SU-DHL-6 (cell line): ENCODE measurements at regions not wholly inside any gene's neighbourhood (a gene's known extent, or its start where the extent isn't known, plus 50 kb on each side); places are given as distances from the start of the nearest gene placed in this dataset.

ENCODE experiments used
- H2AFZ ChIP-seq: fragments of 200-600 bp; sonication (generic); 2 replicates; pipeline ENCODE4 v1.6.1; 2014; ENCODE audit warnings: low read depth, mild to moderate bottlenecking, moderate library complexity, mixed read lengths, antibody characterized with exemption, low read length; ENCODE audit not compliant: severe bottlenecking
- H3F3A ChIP-seq: fragments of 200-600 bp; shearing (Covaris generic); 2 replicates; pipeline ENCODE4 v1.6.0; 2016; ENCODE audit warnings: antibody characterized with exemption, mild to moderate bottlenecking; ENCODE audit not compliant: insufficient read depth
- H3K27ac ChIP-seq: fragments of 200-600 bp; sonication (generic); 2 replicates; pipeline ENCODE4 v1.5.1; 2016; ENCODE audit warnings: low read depth, mild to moderate bottlenecking, low read length, moderate library complexity, mixed read lengths
- H3K27me3 ChIP-seq: fragments of 200-600 bp; sonication (generic), shearing (Covaris generic); 2 replicates; pipeline ENCODE4 v1.6.0; 2014; ENCODE audit warnings: mild to moderate bottlenecking, low read length
- H3K36me3 ChIP-seq: fragments of 200-600 bp; sonication (generic); 2 replicates; pipeline ENCODE4 v1.6.1; 2014; ENCODE audit warnings: mild to moderate bottlenecking, low read length, mixed read lengths
- H3K4me2 ChIP-seq: fragments of 300-600, 200-600 bp; shearing (Covaris generic), sonication (generic); 2 replicates; pipeline ENCODE4 v1.6.0; 2014; ENCODE audit warnings: low read length, low read depth, mild to moderate bottlenecking; ENCODE audit not compliant: poor library complexity, severe bottlenecking
- H3K4me3 ChIP-seq: fragments of 200-600 bp; sonication (generic); 2 replicates; pipeline ENCODE4 v1.5.1; 2014; ENCODE audit warnings: antibody characterized with exemption, low read length, mild to moderate bottlenecking, mixed read lengths; ENCODE audit not compliant: insufficient read depth, poor library complexity, severe bottlenecking
- H3K79me2 ChIP-seq: fragments of 200-600 bp; sonication (generic); 2 replicates; pipeline ENCODE4 v1.6.1; 2014; ENCODE audit warnings: mild to moderate bottlenecking, low read length, moderate library complexity; ENCODE audit not compliant: insufficient read depth
- H3K9ac ChIP-seq: fragments of 200-600 bp; sonication (generic); 2 replicates; pipeline ENCODE4 v1.7.0; 2014; ENCODE audit warnings: mild to moderate bottlenecking, low read length
- H3K9me2 ChIP-seq: fragments of 200-600 bp; sonication (generic); replicated peaks from 2 replicates; pipeline ENCODE4 v1.6.1; 2014; ENCODE audit warnings: low read length; ENCODE audit not compliant: insufficient read depth
- H3K9me3 ChIP-seq: fragments of 200-600 bp; sonication (generic); 2 replicates; pipeline ENCODE4 v1.6.1; 2014; ENCODE audit warnings: low read length, mixed read lengths; ENCODE audit not compliant: insufficient read depth
- H4K20me1 ChIP-seq: fragments of 200-600 bp; sonication (generic); 2 replicates; pipeline ENCODE4 v1.6.1; 2014; ENCODE audit warnings: low read depth, mild to moderate bottlenecking, antibody characterized with exemption, low read length, moderate library complexity, mixed read lengths
- CTCF ChIP-seq: fragments of 200-600 bp; sonication (generic); IDR thresholded peaks from one replicate; pipeline ENCODE4 v1.5.1; 2017; ENCODE audit warnings: antibody characterized with exemption, mild to moderate bottlenecking, low read length, moderate library complexity; ENCODE audit not compliant: insufficient read depth, poor library complexity, severe bottlenecking
- EZH2phosphoT487 ChIP-seq: fragments of 200-600 bp; sonication (generic), shearing (Covaris generic); conservative IDR thresholded peaks from 2 replicates; pipeline ENCODE4 v1.6.1; 2018; ENCODE audit warnings: mild to moderate bottlenecking, antibody characterized with exemption, low read length, moderate library complexity, mixed read lengths

- Histone ChIP-seq H3K27ac (no peak overlapping the region), H3K4me3 (no peak overlapping the region), H3K36me3 (no peaks in the 10 kb centered on the region), H3F3A (no peaks in the 10 kb centered on the region), H3K27me3 (no peaks in the 10 kb centered on the region), H3K9me3 (no peaks in the 10 kb centered on the region), H3K4me2 (no peak overlapping the region), H3K79me2 (no peaks in the 10 kb centered on the region), H2AFZ (no peak overlapping the region), H3K9ac (no peak overlapping the region), H4K20me1 (no peaks in the 10 kb centered on the region), H3K9me2 (no peaks in the 10 kb centered on the region)
- TF ChIP-seq EZH2phosphoT487: no peak
- no peak for TF ChIP-seq CTCF
These were observed 347.1 kb downstream of the FBXW7 start for GRCh38 chr4:152188801-152189200.

- Histone ChIP-seq H3K36me3 (no peaks in the 10 kb centered on the region), H3K27me3 (no peaks in the 10 kb centered on the region), H3K4me2 (no peak overlapping the region), H3F3A (no peaks in the 10 kb centered on the region), H3K9ac (no peak overlapping the region), H3K9me3 (no peaks in the 10 kb centered on the region), H4K20me1 (no peaks in the 10 kb centered on the region), H3K4me3 (no peak overlapping the region), H3K9me2 (no peaks in the 10 kb centered on the region), H3K27ac (no peak overlapping the region), H2AFZ (no peak overlapping the region), H3K79me2 (no peaks in the 10 kb centered on the region)
- TF ChIP-seq CTCF (no peak), EZH2phosphoT487 (no peak)
These were observed 348.2 kb downstream of the FBXW7 start for GRCh38 chr4:152187693-152188092.

GRCh38 chr4:152185786-152186550 lies 349.9 kb downstream of the FBXW7 start:
- no peak for TF ChIP-seq EZH2phosphoT487
- TF ChIP-seq CTCF: no peak
- H3K79me2 ChIP-seq: no peaks in the 10 kb centered on the region
- H4K20me1 ChIP-seq: no peaks in the 10 kb centered on the region
- H3K4me3 ChIP-seq: no peak overlapping the region
- no peaks in the 10 kb centered on the region for H3F3A ChIP-seq
- H3K9me3 ChIP-seq: no peaks in the 10 kb centered on the region
- no peak overlapping the region for H3K27ac ChIP-seq
- H3K36me3 ChIP-seq: no peaks in the 10 kb centered on the region
- H3K9ac ChIP-seq: no peak overlapping the region
- no peak overlapping the region for H3K4me2 ChIP-seq
- no peaks in the 10 kb centered on the region for H3K27me3 ChIP-seq
- H3K9me2 ChIP-seq: no peaks in the 10 kb centered on the region
- no peak overlapping the region for H2AFZ ChIP-seq
